ENCODE measurements at regions not wholly inside any gene's neighbourhood (a gene's known extent, or its start where the extent isn't known, plus 50 kb on each side); places are given as distances from the start of the nearest gene placed in this dataset.

GRCh38 chrX:51182545-51182944 is 150.1 kb upstream of the NUDT10 start:
- BruUV-seq (replicated peaks), result no TSS peak
- intact Hi-C loops (cut with micrococcal nuclease; ENCODE audit: unreplicated experiment), result no loop called here
- Mint-ChIP-seq H3K27me3 (ENCODE audit: unreplicated experiment) (no peaks in the 10 kb centered on the region), H3K4me1 (ENCODE audit: low read depth, unreplicated experiment) (no peaks in the 10 kb centered on the region), H3K4me3 (ENCODE audit: low read depth, unreplicated experiment) (no peak overlapping the region), H3K36me3 (ENCODE audit: insufficient read depth, unreplicated experiment) (no peaks in the 10 kb centered on the region), H3K9me3 (ENCODE audit: low read depth, unreplicated experiment) (peaks cover 2% of the 10 kb centered on the region), H3K27ac (ENCODE audit: unreplicated experiment) (no peak overlapping the region)
- no peak for DNase-seq
- CTCF ChIA-PET, result no interaction called here
- TF ChIP-seq CTCF (IDR thresholded peaks at IDR 0.05; ENCODE audit: unreplicated experiment), result no peak

GRCh38 chrX:51192104-51192503 is 140.5 kb upstream of the NUDT10 start:
- no peak for TF ChIP-seq CTCF (IDR thresholded peaks at IDR 0.05; ENCODE audit: unreplicated experiment)
- H3K27ac Mint-ChIP-seq (ENCODE audit: unreplicated experiment), result no peak overlapping the region
- no peaks in the 10 kb centered on the region for H3K4me1 Mint-ChIP-seq (ENCODE audit: low read depth, unreplicated experiment)
- no peak for DNase-seq
- peaks cover 4% of the 10 kb centered on the region for H3K9me3 Mint-ChIP-seq (ENCODE audit: low read depth, unreplicated experiment)
- H3K4me3 Mint-ChIP-seq (ENCODE audit: low read depth, unreplicated experiment), result no peak overlapping the region
- H3K27me3 Mint-ChIP-seq (ENCODE audit: unreplicated experiment), result no peaks in the 10 kb centered on the region
- H3K36me3 Mint-ChIP-seq (ENCODE audit: insufficient read depth, unreplicated experiment), result no peaks in the 10 kb centered on the region
- CTCF ChIA-PET, result no interaction called here
- intact Hi-C loops (cut with micrococcal nuclease; ENCODE audit: unreplicated experiment), result no loop called here
- no TSS peak for BruUV-seq (replicated peaks)

GRCh38 chrX:51215266-51215665 is 117.4 kb upstream of the NUDT10 start:
- no peak for DNase-seq
- no peaks in the 10 kb centered on the region for H3K9me3 Mint-ChIP-seq (ENCODE audit: low read depth, unreplicated experiment)
- TF ChIP-seq CTCF (IDR thresholded peaks at IDR 0.05; ENCODE audit: unreplicated experiment), result no peak
- intact Hi-C loops (cut with micrococcal nuclease; ENCODE audit: unreplicated experiment), result no loop called here
- no peaks in the 10 kb centered on the region for H3K27me3 Mint-ChIP-seq (ENCODE audit: unreplicated experiment)
- BruUV-seq (replicated peaks), result no TSS peak
- H3K4me1 Mint-ChIP-seq (ENCODE audit: low read depth, unreplicated experiment), result no peaks in the 10 kb centered on the region
- no peak overlapping the region for H3K27ac Mint-ChIP-seq (ENCODE audit: unreplicated experiment)
- CTCF ChIA-PET, result interaction anchor here (0.6 kb wide), 1 partner anchor 15 kb away, joined by 6 read pairs; no protein-coding TSS in a partner anchor
- no peaks in the 10 kb centered on the region for H3K36me3 Mint-ChIP-seq (ENCODE audit: insufficient read depth, unreplicated experiment)
- no peak overlapping the region for H3K4me3 Mint-ChIP-seq (ENCODE audit: low read depth, unreplicated experiment)

GRCh38 chrX:51215856-51216255 is 116.8 kb upstream of the NUDT10 start:
- H3K27me3 Mint-ChIP-seq (ENCODE audit: unreplicated experiment), result no peaks in the 10 kb centered on the region
- DNase-seq, result no peak
- CTCF ChIA-PET, result no interaction called here
- no TSS peak for BruUV-seq (replicated peaks)
- no peak overlapping the region for H3K27ac Mint-ChIP-seq (ENCODE audit: unreplicated experiment)
- no peak for TF ChIP-seq CTCF (IDR thresholded peaks at IDR 0.05; ENCODE audit: unreplicated experiment)
- no peaks in the 10 kb centered on the region for H3K9me3 Mint-ChIP-seq (ENCODE audit: low read depth, unreplicated experiment)
- H3K4me1 Mint-ChIP-seq (ENCODE audit: low read depth, unreplicated experiment), result no peaks in the 10 kb centered on the region
- H3K4me3 Mint-ChIP-seq (ENCODE audit: low read depth, unreplicated experiment), result no peak overlapping the region
- H3K36me3 Mint-ChIP-seq (ENCODE audit: insufficient read depth, unreplicated experiment), result no peaks in the 10 kb centered on the region
- intact Hi-C loops (cut with micrococcal nuclease; ENCODE audit: unreplicated experiment), result no loop called here

GRCh38 chrX:51242212-51242611 is 90.4 kb upstream of the NUDT10 start:
- no peaks in the 10 kb centered on the region for H3K36me3 Mint-ChIP-seq (ENCODE audit: insufficient read depth, unreplicated experiment)
- no peak overlapping the region for H3K4me3 Mint-ChIP-seq (ENCODE audit: low read depth, unreplicated experiment)
- H3K27me3 Mint-ChIP-seq (ENCODE audit: unreplicated experiment), result no peaks in the 10 kb centered on the region
- peaks cover 17% of the 10 kb centered on the region for H3K9me3 Mint-ChIP-seq (ENCODE audit: low read depth, unreplicated experiment)
- CTCF ChIA-PET, result no interaction called here
- no peak for DNase-seq
- intact Hi-C loops (cut with micrococcal nuclease; ENCODE audit: unreplicated experiment), result no loop called here
- BruUV-seq (replicated peaks), result no TSS peak
- no peak for TF ChIP-seq CTCF (IDR thresholded peaks at IDR 0.05; ENCODE audit: unreplicated experiment)
- H3K4me1 Mint-ChIP-seq (ENCODE audit: low read depth, unreplicated experiment), result no peaks in the 10 kb centered on the region
- H3K27ac Mint-ChIP-seq (ENCODE audit: unreplicated experiment), result no peak overlapping the region

Data from Calu3 (cell line).